GM21528 (cell line): ENCODE measurements at regions not wholly inside any gene's neighbourhood (a gene's known extent, or its start where the extent isn't known, plus 50 kb on each side); places are given as distances from the start of the nearest gene placed in this dataset.
"Not testable (repeated sequence)": the region's sequence is repeated elsewhere in the genome, so short reads cannot be mapped to it uniquely, and the experiment has no call there.

ENCODE experiments used
- ATAC-seq: cut with Tn5 transposase; IDR thresholded peaks from one replicate; pipeline ENCODE4 v1.9.1; 2021; ENCODE audit warnings: mild to moderate bottlenecking, moderate library complexity; ENCODE audit not compliant: unreplicated experiment, low FRiP score

DNA sequence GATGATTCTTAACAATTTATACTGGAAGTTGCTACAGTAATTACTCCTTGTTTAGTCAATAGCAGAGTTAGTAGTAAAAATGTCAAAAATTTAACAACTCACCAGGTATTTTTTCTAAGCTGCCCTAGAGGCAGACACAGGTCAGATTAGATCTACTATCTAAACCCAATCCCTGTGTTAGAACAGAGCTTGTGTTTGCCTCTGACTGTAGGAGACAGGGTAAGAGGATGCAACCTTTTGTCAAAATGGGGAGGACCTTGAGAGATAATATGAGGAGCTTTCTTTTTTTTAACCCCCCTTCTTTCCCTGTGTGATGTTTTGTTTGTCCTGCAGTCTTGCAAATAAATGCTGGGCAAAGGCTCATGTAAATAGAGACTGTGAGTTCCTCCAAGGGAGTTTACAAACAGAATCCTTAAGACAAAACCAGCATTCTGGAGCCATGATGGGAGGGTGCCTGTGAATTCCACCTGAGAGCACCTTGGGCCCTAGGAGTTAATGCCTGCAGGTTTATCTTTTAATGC, 353.1 kb downstream of the GATA3 start:
- ATAC-seq = no peak

DNA sequence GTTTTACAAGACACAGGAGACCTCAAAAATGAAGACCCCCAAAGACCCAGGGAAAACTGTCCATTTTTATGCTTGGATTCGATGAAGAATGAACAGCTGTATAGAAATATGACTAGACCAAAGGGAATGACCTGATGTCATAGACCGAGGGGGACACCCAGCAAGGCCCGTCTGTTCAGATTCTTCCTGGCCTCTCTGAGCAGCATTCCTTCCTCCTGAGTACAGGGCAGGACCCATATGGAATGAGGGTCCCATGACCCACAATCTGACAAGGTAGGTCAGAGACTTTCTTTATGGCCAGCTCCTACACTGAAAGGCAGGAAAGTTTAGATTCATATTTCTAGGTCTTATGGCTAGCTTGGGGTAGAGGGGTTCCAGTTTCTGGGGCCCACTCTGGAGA, 356.0 kb downstream of the GATA3 start:
- ATAC-seq = no peak

DNA sequence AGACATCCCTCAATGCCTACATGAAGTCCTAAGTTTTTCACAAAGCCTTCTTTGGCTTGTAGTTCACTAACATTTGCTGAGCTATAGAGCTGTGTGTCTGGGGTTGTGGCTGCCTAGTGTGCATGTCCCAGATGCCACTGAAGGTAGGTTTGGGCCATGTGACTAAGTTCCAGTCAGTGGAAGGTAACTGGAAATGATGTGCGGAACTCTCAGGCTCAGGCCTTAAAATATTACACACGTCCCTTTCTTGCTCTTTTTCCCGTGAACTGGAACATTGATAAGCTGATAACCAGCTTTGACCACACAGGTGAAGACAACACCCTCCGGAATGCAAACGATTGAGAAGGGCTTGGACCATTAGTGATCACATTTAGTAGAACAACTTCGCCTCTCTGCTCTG, 358.1 kb downstream of the GATA3 start:
- no peak for ATAC-seq

DNA sequence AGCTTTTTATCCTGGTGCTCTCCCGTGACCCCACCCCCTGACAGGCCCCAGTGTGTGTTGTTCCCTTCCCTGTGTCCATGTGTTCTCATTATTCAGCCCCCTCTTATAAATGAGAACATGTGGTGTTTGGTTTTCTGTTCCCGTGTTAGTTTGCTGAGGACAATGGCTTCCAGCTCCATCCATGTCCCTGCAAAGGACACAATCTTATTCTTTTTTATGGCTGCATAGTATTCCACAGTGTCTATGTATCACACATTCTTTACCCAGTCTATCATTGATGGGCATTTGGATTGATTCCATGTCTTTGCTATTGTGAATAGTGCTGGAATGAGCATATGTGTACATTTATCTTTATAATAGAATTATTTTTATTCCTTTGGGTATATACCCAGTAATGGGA, 360.5 kb downstream of the GATA3 start:
- ATAC-seq = not testable (repeated sequence)

DNA sequence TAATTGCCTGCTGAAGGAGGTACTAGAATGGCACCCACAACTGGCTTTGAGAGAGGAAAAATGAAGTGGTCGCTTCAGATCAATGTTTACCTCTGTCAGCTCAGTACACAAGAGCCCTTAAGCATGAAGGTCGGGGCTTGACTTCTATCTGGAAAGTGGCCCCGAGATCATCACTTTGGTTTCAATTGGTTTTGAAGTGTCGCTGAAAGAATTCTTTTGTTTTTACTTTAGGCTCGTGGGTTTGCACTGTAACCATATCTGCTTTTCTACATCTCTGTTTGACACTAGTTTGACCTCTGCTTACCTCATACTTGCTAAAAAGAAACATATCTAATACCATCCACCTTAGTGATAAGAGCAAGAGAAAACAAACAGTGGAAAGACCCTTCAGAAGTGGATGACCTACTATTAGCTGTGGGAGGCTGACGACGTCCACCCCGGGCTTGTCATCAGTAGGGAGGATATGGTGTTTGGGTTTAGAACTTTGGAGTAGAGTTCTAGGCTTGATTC, 361.8 kb downstream of the GATA3 start:
- no peak for ATAC-seq

DNA sequence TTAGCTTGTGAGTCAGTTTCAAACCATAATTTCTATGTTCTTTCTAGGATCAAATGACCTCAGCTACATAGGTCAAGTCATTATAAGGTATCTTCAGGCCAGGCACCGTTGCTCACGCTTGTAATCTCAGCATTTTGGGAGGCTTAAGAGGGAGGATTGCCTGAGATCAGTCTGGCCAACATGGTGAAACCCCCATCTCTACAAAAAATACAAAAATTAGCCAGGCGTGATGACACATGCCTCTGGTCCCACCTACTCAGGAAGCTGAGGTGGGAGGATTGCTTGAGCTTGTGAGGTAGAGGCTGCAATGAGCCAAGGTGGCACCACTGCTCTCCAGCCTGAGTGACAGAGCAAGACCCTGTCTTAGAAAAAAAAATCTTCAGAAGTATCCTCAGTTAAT, 362.3 kb downstream of the GATA3 start:
- no peak for ATAC-seq

DNA sequence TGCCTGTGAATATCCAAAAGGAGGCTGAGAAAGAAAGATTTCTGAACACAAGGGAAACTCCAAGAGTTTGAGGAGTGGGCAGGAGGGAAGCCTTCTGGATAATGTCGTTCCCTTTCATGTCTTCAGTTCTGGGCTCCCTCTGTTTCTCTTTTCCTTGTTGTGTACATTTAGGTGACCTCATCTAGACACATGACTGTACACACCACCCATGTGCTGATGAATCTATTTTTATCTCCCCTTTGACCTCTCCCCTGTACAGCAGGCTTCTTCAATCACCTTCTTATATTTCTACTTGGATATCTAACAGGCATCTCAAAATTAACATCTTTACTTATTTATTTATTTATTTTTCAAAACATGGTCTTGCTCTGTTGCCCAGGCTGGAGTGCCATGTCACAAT, 363.1 kb downstream of the GATA3 start:
- ATAC-seq = no peak

DNA sequence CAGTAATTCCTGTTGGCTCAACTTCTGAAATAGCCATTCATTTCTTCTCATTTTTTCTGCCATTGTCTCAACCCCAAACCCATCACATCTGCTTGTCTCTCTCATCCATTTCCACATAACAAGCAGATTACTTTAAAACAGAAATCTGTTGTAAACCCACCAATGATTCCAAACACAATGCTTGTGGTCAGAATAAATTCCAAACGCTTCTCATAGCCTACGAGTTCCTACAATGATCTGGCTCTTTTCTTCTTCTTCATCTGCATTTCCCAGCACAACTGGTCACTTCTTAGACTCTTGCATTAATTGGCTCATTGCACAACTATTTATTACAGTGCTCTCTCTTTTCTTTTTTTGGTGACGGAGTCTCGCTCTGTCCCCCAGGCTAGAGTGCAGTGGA, 364.1 kb downstream of the GATA3 start:
- no peak for ATAC-seq

DNA sequence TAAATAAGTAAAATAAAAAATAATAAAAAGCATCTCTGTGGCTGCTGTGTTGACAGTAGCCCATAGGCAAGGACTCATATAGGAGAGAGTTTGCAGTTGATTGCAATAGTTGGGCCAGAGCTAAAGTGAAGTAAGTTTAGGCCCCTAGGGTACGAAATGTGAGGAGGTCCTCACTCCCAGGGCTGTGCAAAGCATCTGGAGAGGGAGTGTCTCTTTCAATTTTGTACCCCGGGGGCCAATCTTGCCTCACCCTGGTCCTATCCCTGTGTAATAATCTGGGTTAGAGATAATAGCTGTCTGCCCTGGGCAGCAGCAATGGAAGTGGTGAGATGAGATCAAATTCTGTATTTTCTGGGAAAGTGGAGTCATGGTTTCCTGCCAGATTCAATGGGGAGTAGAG, 365.7 kb downstream of the GATA3 start:
- ATAC-seq = no peak

DNA sequence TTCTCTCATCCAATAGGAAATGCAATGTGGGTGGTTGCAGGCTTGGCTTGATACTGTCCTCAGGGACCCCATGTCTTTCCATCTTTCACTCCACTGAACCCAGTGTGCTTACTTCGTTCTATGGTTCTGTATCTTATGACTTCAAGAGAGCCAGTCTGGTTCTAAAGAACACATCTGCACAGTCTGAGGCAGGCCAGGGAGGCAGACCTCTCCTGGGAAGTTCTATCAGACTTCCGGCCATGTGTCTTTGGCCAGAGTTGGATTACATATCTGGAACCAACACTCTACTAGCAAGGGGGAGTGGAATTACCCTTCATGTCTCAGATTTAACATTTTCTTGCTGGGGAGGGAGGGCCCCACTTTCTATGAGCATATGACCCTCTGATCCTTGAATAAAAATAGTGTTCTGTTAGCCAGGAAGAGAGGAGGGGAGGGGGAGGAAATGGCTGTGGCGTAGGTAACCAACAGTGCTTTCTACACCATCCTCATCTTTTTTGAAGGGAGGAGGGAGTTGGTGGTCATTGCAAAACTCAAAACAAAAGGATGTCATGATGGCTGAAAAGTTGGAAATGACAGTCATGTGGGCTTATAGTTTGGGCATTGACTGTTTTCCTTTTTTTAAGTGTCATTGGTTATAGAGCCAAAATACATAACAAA, 370.2 kb downstream of the GATA3 start:
- ATAC-seq = no peak

DNA sequence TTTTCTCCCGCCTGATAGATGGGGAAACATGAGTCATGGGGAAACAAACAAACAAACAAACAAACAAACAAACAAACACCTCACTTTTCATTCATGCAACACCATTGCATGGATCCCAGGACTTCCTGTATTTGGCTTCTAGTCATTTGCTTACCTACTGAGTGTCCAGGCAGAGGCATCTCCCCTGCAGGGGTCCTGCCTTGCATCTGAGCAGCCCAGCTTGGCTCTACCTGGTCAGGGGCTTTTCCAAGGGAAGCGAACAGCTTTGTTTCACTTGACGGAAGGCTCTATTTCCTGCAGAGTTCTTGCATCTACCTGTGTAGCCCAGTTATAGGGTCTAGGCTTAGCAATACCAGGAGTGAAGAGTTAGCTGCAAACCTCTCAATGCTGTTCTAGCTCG, 374.2 kb downstream of the GATA3 start:
- no peak for ATAC-seq

DNA sequence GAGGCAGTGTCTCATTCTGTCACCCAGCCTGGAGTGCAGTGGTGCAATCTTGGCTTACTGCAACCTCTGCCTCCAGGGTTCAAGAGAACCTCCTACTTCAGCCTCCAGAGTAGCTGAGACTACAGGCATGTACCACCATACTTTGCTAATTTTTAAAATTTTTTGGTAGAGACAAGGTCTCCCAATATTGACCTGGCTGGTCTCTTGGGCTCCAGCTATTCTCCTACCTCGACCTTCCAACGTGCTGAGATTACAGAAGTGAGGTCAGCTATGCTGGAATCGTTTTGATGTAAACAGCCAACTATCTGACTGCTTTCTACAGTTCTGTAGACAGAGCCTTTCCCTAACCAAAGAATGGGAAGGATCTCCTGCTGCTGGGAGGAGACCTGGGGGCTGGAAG, 375.8 kb downstream of the GATA3 start:
- ATAC-seq = no peak

DNA sequence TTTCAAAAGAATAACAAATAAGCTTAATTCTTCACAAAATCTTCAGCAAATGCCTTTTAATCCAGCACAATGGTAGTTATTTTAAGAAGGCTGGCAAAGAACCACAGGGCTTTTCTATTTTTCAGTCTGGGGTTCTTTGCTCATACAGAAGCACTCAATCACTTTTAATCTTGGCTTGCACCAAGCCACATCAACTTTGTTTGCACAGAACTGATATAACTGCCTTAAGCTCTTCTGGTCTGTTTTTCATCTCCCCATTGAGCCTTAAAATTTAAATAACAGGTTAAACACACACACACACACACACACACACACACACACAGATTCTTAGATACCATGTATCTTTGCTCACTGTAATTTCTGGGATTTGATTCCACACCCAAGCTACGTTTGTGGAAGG, 377.0 kb downstream of the GATA3 start:
- ATAC-seq = no peak

DNA sequence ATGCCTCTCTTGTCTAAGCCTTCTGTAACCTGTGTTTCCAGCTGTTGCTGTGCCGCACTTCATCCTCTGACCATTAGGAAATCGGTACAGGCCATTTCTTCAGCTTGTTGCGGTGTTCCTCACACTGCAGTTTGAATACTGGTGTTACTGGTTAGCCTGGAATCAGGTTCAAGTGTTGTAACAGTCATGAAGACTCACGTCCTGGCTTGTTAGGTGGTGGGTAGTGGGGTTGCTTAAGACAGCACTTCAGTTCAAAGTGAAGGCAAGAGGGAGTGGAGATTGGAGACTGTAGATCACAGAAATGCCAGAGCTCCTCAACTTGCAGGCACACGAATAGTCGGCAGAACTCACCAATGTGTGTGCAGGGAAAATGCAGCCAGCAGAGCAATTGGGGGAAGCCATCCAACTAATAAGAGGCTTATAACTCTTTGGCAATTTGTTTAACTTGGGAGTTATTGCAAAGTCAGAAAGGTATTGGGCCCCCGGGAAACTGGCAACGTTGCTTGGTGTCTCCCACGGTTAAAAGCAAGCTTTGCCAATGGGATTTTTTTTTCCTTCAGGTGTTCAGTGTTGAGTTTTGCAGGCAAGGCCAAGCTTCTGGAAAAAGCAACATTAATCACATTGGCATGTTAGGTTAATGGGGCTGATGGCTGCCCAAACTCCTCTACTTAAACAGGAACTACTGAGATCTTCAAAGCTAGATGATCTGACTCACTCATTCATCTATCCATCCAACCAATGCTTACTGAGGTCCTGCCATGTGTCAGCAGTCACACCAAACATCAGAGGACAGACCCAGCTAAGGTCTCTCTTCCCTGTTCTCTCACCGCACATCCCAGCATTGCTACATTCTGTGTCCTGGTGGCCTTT, 380.9 kb downstream of the GATA3 start:
- no peak for ATAC-seq

DNA sequence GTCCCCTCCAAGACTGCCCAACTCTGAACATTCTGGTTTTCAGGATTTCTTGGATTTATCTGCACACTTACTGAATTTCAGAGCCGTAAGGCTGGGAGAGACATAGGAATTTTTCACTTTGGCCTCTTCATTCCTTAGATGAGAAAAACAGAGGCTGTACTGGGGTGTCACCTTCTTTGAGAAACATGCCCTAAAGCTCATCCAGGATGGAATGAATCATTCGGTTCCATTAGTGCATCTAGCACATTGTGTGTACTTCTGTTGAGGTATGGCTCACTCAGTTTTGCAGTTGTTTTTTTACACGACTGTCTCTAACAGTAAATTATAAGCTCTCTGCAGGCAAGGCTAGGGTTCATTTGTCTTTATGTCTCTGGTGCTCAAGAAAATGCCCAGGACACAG, 383.4 kb downstream of the GATA3 start:
- no peak for ATAC-seq

DNA sequence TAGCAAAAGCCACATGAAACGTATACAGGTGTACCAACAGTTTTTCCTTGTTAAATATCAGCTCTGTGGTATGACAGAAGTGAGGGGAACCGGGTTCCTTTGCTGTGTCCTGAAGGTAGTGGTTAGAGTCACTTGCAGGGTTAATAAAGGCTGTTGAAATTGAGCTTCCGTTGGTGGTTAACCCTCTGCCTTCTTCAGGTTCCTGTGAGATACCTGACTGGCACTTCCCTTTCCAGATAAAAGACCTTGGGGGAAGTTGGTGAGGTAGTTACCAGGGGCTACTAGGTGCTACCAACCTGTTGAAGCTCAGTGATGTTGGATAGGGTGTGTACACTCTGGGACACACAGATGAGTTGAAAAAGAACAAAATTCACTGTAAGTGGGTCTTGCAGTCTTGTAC, 384.1 kb downstream of the GATA3 start:
- ATAC-seq = no peak

DNA sequence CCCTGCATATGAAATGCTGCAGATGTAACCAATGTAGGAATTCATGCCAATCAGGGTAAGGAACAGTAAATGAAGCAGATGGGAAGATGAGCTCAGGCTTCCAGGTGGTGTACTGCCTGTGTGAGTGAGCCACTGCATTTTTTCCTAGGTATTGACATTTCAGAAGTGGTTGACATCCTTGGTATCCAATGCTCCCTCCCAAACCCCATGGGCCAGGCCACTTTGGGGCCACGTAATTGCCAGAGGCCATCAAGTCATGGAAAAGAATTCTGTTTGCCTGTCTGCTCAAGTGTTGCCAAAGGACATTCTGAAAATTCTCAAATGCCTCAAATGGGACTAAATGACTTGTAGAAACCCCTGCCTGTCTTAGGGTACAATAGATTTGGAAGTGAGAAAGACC, 384.6 kb downstream of the GATA3 start:
- no peak for ATAC-seq

DNA sequence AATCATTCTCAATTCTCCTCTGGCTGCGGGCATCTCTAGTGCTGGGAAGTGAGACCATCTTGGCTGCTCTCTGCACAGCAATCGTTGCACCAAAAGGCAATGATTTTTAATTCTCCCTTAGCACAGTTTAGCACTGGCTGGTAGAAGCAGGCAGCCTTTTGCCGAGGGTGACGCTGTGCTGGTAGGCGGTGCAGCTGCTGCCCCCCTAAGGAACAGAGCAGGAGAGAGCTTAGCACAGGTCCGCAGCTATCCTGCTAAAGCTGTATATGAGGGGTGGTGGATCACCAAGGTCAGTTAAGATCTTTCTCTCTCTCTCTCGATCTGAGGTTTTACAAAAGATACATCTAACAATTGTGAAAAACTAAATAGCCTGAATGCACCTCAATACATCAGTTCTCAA, 390.1 kb downstream of the GATA3 start:
- no peak for ATAC-seq

DNA sequence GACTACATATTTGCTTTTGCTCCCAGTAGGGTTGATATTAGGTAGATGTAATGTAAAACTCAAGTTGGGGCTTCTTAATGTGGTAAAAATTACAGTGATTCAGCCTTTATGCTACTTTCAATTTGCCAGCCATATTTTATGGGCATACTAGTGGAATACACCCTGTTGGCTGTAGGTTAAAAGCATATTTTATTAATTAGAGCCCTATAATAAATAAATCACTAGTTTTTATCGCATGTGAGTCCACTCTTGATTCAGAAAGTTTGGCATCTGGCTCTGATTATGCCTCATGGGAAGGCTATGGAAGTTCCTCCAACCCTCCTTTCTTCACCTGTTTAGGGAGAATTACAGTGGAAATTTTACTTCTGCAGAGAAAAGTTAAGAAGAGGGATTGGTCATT, 390.9 kb downstream of the GATA3 start:
- no peak for ATAC-seq

DNA sequence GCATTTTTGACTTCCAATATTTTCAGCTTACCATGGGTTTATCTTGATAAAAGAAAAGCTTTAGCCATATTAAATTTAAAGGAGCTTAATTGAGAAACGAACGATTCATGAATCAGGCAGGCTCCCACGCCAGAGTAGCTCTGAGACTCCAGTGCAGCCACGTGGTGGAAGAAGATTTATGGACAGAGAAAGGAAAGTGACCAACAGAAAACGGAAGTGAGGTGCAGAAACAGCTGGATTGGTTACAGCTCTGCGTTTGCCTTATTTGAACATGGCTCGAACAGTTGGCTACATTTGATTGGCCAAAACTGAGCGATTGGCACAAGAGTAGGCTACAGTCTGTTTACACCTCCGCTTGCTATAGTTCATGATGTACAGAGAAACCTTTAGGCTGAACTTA, 395.4 kb downstream of the GATA3 start:
- no peak for ATAC-seq

DNA sequence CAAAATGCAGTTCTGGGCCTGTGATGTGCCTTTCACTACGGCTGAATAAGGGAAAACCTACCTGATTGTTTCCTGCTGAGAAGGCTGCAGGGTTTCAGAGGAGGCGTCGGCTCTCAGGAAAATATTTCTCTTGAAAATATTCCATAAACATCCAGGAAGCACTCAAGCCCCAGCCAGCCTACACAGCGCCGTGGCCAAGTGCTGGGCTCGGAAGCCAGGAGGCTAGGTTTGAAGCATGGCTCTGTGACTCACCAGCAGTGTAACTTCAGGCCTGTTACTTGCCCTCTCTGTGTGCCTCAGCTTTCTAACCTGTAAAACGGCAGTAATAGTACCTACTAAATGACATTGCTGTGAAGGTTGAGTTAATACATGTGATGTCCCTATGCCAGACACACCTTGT, 399.1 kb downstream of the GATA3 start:
- ATAC-seq = no peak

DNA sequence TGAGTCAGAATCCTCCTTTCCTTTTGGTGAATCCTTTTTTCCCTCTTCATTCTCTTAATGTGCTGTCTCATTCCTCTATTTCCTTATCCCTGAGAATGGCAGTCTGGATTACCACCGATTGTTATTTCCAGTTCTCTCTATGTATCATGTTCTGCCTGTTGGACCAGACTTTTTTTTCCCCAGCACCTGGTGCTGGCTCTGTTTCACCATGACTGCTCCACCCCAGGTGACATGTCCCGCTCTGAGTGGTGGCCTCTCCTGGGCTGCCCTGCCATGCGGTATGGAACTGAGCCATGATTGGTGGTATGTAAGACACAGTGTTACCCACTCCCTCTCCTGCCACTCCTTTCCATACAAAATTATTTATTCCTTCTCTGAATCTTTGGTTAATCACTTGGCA, 399.9 kb downstream of the GATA3 start:
- ATAC-seq = no peak
